ENCODE measurements at regions not wholly inside any gene's neighbourhood (a gene's known extent, or its start where the extent isn't known, plus 50 kb on each side); places are given as distances from the start of the nearest gene placed in this dataset.

GRCh38 chr5:143908959-143909358, 97.0 kb downstream of the HMHB1 start:
- TF ChIP-seq CTCF (IDR thresholded peaks at IDR 0.05; ENCODE audit: insufficient read depth, low read depth, low read length), result no peak
- TF ChIP-seq EZH2 (IDR thresholded peaks at IDR 0.05; ENCODE audit: insufficient read depth, low read length), result no peak
